ENCODE measurements at regions not wholly inside any gene's neighbourhood (a gene's known extent, or its start where the extent isn't known, plus 50 kb on each side); places are given as distances from the start of the nearest gene placed in this dataset.

DNA sequence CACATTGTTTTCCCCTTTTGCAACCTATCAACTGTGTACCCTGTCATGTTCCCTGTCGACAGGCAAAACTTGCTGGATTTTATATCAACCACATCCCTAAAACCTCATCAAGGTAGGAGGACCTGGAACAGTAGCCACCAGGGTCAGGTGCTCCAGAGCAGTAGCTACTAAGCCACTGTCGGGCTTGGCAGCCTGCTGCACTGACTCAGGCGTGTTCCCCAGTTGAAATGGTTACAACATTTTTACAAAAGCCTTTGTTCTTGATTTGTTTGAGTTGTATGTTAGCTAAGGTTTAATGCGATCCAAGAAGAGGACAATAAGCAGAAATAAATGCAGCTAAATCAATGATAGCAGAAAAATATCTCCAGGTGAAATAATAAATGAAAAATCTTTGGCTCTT, 407.4 kb upstream of the TLE4 start (continued):
- TF ChIP-seq, protein P1, sequence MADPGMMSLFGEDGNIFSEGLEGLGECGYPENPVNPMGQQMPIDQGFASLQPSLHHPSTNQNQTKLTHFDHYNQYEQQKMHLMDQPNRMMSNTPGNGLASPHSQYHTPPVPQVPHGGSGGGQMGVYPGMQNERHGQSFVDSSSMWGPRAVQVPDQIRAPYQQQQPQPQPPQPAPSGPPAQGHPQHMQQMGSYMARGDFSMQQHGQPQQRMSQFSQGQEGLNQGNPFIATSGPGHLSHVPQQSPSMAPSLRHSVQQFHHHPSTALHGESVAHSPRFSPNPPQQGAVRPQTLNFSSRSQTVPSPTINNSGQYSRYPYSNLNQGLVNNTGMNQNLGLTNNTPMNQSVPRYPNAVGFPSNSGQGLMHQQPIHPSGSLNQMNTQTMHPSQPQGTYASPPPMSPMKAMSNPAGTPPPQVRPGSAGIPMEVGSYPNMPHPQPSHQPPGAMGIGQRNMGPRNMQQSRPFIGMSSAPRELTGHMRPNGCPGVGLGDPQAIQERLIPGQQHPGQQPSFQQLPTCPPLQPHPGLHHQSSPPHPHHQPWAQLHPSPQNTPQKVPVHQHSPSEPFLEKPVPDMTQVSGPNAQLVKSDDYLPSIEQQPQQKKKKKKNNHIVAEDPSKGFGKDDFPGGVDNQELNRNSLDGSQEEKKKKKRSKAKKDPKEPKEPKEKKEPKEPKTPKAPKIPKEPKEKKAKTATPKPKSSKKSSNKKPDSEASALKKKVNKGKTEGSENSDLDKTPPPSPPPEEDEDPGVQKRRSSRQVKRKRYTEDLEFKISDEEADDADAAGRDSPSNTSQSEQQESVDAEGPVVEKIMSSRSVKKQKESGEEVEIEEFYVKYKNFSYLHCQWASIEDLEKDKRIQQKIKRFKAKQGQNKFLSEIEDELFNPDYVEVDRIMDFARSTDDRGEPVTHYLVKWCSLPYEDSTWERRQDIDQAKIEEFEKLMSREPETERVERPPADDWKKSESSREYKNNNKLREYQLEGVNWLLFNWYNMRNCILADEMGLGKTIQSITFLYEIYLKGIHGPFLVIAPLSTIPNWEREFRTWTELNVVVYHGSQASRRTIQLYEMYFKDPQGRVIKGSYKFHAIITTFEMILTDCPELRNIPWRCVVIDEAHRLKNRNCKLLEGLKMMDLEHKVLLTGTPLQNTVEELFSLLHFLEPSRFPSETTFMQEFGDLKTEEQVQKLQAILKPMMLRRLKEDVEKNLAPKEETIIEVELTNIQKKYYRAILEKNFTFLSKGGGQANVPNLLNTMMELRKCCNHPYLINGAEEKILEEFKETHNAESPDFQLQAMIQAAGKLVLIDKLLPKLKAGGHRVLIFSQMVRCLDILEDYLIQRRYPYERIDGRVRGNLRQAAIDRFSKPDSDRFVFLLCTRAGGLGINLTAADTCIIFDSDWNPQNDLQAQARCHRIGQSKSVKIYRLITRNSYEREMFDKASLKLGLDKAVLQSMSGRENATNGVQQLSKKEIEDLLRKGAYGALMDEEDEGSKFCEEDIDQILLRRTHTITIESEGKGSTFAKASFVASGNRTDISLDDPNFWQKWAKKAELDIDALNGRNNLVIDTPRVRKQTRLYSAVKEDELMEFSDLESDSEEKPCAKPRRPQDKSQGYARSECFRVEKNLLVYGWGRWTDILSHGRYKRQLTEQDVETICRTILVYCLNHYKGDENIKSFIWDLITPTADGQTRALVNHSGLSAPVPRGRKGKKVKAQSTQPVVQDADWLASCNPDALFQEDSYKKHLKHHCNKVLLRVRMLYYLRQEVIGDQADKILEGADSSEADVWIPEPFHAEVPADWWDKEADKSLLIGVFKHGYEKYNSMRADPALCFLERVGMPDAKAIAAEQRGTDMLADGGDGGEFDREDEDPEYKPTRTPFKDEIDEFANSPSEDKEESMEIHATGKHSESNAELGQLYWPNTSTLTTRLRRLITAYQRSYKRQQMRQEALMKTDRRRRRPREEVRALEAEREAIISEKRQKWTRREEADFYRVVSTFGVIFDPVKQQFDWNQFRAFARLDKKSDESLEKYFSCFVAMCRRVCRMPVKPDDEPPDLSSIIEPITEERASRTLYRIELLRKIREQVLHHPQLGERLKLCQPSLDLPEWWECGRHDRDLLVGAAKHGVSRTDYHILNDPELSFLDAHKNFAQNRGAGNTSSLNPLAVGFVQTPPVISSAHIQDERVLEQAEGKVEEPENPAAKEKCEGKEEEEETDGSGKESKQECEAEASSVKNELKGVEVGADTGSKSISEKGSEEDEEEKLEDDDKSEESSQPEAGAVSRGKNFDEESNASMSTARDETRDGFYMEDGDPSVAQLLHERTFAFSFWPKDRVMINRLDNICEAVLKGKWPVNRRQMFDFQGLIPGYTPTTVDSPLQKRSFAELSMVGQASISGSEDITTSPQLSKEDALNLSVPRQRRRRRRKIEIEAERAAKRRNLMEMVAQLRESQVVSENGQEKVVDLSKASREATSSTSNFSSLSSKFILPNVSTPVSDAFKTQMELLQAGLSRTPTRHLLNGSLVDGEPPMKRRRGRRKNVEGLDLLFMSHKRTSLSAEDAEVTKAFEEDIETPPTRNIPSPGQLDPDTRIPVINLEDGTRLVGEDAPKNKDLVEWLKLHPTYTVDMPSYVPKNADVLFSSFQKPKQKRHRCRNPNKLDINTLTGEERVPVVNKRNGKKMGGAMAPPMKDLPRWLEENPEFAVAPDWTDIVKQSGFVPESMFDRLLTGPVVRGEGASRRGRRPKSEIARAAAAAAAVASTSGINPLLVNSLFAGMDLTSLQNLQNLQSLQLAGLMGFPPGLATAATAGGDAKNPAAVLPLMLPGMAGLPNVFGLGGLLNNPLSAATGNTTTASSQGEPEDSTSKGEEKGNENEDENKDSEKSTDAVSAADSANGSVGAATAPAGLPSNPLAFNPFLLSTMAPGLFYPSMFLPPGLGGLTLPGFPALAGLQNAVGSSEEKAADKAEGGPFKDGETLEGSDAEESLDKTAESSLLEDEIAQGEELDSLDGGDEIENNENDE (IDR thresholded peaks at IDR 0.05; ENCODE audit: insufficient replicate concordance, low read length) = no peak
- TF ChIP-seq, protein P2, sequence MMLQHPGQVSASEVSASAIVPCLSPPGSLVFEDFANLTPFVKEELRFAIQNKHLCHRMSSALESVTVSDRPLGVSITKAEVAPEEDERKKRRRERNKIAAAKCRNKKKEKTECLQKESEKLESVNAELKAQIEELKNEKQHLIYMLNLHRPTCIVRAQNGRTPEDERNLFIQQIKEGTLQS (IDR thresholded peaks at IDR 0.05; ENCODE audit: insufficient read depth, low read depth, low read length) = no peak
- TF ChIP-seq, protein P3, sequence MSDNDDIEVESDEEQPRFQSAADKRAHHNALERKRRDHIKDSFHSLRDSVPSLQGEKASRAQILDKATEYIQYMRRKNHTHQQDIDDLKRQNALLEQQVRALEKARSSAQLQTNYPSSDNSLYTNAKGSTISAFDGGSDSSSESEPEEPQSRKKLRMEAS (IDR thresholded peaks at IDR 0.05) = no peak
- no peak for TF ChIP-seq EP300 (IDR thresholded peaks at IDR 0.05; ENCODE audit: borderline replicate concordance in 1 of 2, low read depth in 2 of 2, low read length in 2 of 2)
